ENCODE measurements at regions not wholly inside any gene's neighbourhood (a gene's known extent, or its start where the extent isn't known, plus 50 kb on each side); places are given as distances from the start of the nearest gene placed in this dataset.
"Not testable (repeated sequence)": the region's sequence is repeated elsewhere in the genome, so short reads cannot be mapped to it uniquely, and the experiment has no call there.

DNA sequence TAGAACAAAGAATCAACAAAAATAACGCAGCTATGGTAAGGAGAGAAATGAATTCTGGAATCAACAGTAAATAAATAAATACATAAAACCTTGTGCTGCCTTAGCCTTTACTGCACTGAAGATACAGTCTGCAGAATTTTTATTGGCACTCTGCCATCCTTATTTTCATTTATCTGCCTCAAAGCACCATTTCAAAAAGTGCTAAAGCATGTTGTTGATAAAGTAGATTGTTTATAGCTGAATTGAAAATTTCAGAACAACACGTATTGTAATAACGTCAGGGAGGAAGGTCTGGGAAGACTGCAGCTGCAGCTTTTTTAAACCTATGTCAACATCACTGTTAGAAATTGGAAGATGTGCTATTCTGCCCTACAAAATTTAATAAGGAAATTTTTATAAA, 787.2 kb downstream of the PLCL1 start:
- no peaks in the 10 kb centered on the region for H3K9me3 Mint-ChIP-seq
- no peaks in the 10 kb centered on the region for H3K36me3 Mint-ChIP-seq

GRCh38 chr2:198587741-198588140, 783.3 kb downstream of the PLCL1 start:
- no peaks in the 10 kb centered on the region for H3K9me3 Mint-ChIP-seq
- no peak overlapping the region for H3K27ac Mint-ChIP-seq
- peaks cover 2% of the 10 kb centered on the region for H3K27me3 Mint-ChIP-seq
- H3K36me3 Mint-ChIP-seq: no peaks in the 10 kb centered on the region
- H3K4me3 Mint-ChIP-seq: no peak overlapping the region
- H3K4me1 Mint-ChIP-seq: no peaks in the 10 kb centered on the region

More for the DNA sequence above, 787.2 kb downstream of the PLCL1 start:
- H3K27me3 Mint-ChIP-seq: peaks cover 2% of the 10 kb centered on the region
- H3K27ac Mint-ChIP-seq: no peak overlapping the region
- H3K4me3 Mint-ChIP-seq: no peak overlapping the region
- no peaks in the 10 kb centered on the region for H3K4me1 Mint-ChIP-seq

DNA sequence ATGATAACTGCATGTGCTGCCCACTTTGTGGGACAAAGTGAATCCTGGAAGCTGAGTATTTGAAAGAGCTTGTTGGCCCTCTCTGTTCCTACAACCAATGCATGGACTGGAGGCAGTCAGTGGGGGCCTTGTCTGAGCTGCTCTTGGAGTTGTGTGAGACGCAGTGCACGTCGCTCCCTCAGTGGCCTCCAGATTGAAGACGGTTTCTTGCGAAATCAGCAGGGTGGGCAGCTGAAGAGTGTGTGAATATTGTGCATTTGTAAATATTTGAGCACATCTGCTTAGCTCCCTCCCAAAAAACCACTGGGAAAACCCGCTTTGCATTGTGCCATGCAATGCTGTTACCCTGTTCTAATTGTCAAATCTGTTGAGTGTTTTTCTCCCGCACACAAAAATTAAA, 782.8 kb downstream of the PLCL1 start:
- Mint-ChIP-seq H3K4me1 (no peaks in the 10 kb centered on the region), H3K27me3 (peaks cover 2% of the 10 kb centered on the region), H3K4me3 (no peak overlapping the region), H3K27ac (no peak overlapping the region), H3K36me3 (no peaks in the 10 kb centered on the region), H3K9me3 (no peaks in the 10 kb centered on the region)

DNA sequence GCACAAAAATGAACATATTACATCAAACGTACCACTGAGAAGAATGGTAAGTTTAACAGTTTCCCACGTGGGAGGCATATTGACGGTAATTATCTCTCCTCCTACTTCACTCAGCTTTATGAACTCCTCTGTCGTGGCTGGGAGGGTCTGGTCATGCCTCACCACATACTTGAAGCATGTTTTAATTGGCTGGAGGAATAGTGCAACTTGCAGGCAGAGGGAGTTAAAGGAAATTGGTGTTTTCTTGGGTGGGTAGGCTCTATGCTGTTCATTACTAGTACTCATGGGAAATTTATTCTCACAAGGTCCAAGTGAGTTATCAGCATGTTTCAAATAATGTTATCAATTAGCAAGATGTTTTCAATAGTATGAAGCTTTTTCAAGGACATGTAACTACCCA, 767.0 kb downstream of the PLCL1 start:
- Mint-ChIP-seq H3K4me3 (no peak overlapping the region), H3K27me3 (no peaks in the 10 kb centered on the region), H3K9me3 (no peaks in the 10 kb centered on the region), H3K27ac (no peak overlapping the region), H3K36me3 (no peaks in the 10 kb centered on the region), H3K4me1 (no peaks in the 10 kb centered on the region)

DNA sequence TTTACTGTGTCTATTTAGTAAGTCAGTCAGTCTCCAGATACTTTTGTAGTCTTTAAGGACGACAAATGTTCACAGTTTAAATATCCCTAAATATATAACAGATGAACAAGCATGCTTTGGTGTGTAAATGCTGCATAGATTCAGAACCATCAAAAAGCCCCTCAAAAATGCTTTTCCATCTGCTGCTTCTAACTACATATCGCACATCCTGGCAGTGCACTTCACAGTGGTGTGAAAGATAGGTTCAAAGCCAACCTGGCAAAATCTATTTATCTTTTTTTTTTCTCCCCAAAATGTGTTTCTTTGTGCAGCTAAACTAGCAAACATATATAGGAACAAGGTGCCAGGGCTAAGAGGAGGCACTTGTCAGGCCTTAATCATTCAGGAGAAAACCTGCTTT, 753.8 kb downstream of the PLCL1 start:
- no peak overlapping the region for H3K4me3 Mint-ChIP-seq
- H3K36me3 Mint-ChIP-seq: no peaks in the 10 kb centered on the region
- H3K9me3 Mint-ChIP-seq: peaks cover 18% of the 10 kb centered on the region
- H3K4me1 Mint-ChIP-seq: no peaks in the 10 kb centered on the region
- H3K27ac Mint-ChIP-seq: no peak overlapping the region
- peaks cover 2% of the 10 kb centered on the region for H3K27me3 Mint-ChIP-seq

- Mint-ChIP-seq H3K27ac (no peak overlapping the region), H3K27me3 (peaks cover 1% of the 10 kb centered on the region), H3K36me3 (no peaks in the 10 kb centered on the region), H3K4me1 (no peaks in the 10 kb centered on the region), H3K4me3 (no peak overlapping the region), H3K9me3 (no peaks in the 10 kb centered on the region)
These were observed 741.7 kb downstream of the PLCL1 start for GRCh38 chr2:198546122-198546521.

DNA sequence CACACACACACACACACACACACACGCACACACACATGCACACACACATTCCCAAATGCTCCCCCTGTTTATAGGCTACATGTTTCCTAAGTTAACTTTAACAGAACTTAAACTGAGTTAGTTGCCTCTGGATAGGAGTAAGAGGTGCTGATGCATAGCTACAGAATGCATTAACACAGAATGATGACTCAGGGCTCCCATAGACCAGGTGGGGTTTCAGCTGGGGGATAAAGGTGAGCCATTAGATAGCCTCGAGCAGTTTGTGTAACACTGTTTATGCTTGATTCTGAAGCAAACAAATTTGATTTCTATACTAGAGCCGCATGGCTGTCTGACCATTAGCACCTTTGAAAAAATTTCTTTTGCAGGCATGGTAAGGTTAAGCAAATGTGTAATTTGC, 741.0 kb downstream of the PLCL1 start:
- Mint-ChIP-seq H3K27me3 (peaks cover 1% of the 10 kb centered on the region), H3K4me3 (no peak overlapping the region), H3K9me3 (no peaks in the 10 kb centered on the region), H3K4me1 (no peaks in the 10 kb centered on the region), H3K27ac (no peak overlapping the region), H3K36me3 (no peaks in the 10 kb centered on the region)

- no peaks in the 10 kb centered on the region for H3K4me1 Mint-ChIP-seq
- H3K27me3 Mint-ChIP-seq: peaks cover 1% of the 10 kb centered on the region
- no peaks in the 10 kb centered on the region for H3K9me3 Mint-ChIP-seq
- no peak overlapping the region for H3K27ac Mint-ChIP-seq
- H3K4me3 Mint-ChIP-seq: no peak overlapping the region
- H3K36me3 Mint-ChIP-seq: no peaks in the 10 kb centered on the region
These were observed 740.1 kb downstream of the PLCL1 start for GRCh38 chr2:198544461-198544860.

DNA sequence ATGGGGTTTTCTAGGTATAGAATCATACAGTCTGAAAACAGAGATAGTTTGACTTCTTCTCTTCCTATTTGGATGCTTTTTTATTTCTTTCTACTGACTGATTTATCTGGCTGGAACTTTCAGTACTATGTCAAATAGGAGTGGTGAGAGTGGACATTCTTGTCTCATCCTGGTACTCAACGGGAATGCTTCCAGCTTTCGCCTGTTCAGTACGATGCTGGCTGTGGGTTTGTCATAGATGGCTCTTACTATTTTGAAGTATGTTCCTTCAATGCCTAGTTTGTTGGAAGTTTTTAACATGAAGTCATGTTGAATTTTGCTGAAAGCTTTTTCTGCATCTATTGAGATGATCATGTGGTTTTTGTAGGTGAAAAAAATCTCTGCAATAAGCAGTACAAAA, 730.4 kb downstream of the PLCL1 start:
- H3K9me3 Mint-ChIP-seq: no peaks in the 10 kb centered on the region
- no peak overlapping the region for H3K4me3 Mint-ChIP-seq
- no peak overlapping the region for H3K27ac Mint-ChIP-seq
- no peaks in the 10 kb centered on the region for H3K36me3 Mint-ChIP-seq
- no peaks in the 10 kb centered on the region for H3K27me3 Mint-ChIP-seq
- no peaks in the 10 kb centered on the region for H3K4me1 Mint-ChIP-seq

DNA sequence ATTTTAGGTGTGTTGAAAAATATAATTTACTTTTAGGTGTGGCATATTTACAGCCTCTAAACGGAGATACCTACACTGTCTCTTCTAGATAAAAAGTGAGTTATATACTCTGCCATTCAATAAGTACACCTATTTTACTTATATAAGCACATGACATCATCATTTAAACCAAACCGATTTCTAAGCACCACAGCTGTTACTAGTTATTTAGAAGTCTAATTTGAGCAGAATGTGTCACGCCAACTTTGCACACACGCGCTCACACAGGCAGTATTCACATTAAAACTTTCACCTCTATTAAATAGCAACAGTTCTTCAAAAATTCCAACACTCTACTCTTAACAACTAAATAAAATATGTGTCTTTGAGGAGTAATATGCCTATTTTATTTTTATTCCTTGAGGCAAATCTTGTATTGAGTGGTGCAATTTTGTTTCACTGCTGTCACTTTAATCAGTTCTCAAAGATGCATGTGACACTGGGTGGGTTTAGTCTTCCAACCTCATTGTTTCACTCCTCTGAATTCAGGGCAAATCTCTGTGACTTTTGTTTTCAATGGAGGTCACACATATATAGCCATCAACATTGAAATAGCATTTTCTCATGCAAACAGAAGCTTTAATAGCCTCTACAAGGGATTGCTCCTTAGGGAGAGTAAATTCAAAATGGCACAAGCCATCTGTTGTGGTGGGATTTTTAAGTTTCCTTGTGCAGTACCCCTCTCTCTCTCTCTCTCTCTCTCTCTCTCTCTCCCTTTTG, 721.0 kb downstream of the PLCL1 start:
- Mint-ChIP-seq H3K4me3 (no peak overlapping the region), H3K36me3 (no peaks in the 10 kb centered on the region), H3K27me3 (peaks cover 2% of the 10 kb centered on the region), H3K27ac (no peak overlapping the region), H3K4me1 (no peaks in the 10 kb centered on the region), H3K9me3 (no peaks in the 10 kb centered on the region)

DNA sequence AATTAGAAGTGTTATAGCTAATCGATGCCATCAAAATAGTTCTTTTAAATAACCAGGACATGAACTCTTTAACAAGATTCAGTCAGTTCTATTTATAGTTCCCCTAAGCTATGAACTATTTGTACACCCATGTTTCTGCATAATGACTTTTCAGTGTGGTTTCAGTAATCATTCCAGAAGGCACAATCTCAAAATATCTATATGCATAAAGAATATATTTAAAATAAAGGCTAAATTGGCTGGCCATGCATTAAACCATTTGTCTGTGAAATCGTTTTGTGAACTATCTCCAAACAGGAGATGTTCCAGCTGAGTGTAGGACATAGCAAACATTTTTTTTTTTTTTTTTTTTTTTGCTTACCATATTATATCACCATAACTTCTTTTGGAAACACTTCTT, 719.3 kb downstream of the PLCL1 start:
- H3K27me3 Mint-ChIP-seq: peaks cover 2% of the 10 kb centered on the region
- no peaks in the 10 kb centered on the region for H3K4me1 Mint-ChIP-seq
- no peak overlapping the region for H3K27ac Mint-ChIP-seq
- no peak overlapping the region for H3K4me3 Mint-ChIP-seq
- no peaks in the 10 kb centered on the region for H3K9me3 Mint-ChIP-seq
- H3K36me3 Mint-ChIP-seq: no peaks in the 10 kb centered on the region

DNA sequence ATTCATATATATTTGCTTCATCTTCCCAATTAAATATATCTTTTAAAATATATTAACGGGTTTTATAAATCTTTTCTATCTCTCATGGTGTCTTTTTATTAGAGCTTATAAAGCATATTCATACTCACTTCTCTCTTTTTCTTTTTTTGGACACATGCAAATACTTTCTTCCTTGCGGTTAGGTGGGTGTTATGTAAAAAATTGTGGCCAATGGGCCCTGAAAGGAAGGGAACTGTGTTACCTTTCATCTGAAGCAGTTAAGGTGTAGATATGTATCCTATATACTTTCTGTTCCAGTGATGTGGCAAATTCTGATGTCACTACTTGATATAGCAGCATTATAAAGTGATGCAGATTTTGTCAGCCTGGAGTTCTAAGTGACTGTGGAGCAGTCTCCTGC, 714.5 kb downstream of the PLCL1 start:
- no peak overlapping the region for H3K4me3 Mint-ChIP-seq
- no peaks in the 10 kb centered on the region for H3K9me3 Mint-ChIP-seq

DNA sequence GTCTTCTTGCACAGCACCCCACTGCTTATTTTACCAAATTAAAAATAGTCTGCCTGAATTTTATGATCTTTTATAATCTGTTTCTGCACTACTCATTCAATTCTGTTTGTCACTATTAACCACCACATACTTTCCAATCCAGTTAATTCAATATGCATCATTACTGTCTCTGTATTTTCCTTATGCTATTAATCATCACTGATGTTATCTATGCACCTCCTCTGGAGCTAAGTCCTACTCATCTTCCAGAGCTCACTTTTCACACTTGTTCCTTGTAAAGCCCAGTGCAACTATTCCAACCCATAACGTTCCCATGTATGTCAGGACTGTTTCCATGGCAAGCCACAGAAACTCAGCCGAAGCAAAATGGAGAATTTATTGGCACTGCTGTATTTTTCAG, 713.6 kb downstream of the PLCL1 start:
- no peak overlapping the region for H3K27ac Mint-ChIP-seq
- H3K9me3 Mint-ChIP-seq: no peaks in the 10 kb centered on the region
- no peaks in the 10 kb centered on the region for H3K27me3 Mint-ChIP-seq

More for the DNA sequence above, 714.5 kb downstream of the PLCL1 start:
- H3K36me3 Mint-ChIP-seq: no peaks in the 10 kb centered on the region
- H3K4me1 Mint-ChIP-seq: no peaks in the 10 kb centered on the region
- H3K27me3 Mint-ChIP-seq: no peaks in the 10 kb centered on the region
- H3K27ac Mint-ChIP-seq: no peak overlapping the region

GRCh38 chr2:198508610-198509009, 704.2 kb downstream of the PLCL1 start:
- not testable (repeated sequence) for H3K36me3 Mint-ChIP-seq, H3K27ac Mint-ChIP-seq, H3K4me3 Mint-ChIP-seq, H3K27me3 Mint-ChIP-seq, H3K4me1 Mint-ChIP-seq
- peaks cover 19% of the 10 kb centered on the region for H3K9me3 Mint-ChIP-seq

More for the DNA sequence above, 713.6 kb downstream of the PLCL1 start:
- Mint-ChIP-seq H3K4me1 (no peaks in the 10 kb centered on the region), H3K4me3 (no peak overlapping the region), H3K36me3 (no peaks in the 10 kb centered on the region)

DNA sequence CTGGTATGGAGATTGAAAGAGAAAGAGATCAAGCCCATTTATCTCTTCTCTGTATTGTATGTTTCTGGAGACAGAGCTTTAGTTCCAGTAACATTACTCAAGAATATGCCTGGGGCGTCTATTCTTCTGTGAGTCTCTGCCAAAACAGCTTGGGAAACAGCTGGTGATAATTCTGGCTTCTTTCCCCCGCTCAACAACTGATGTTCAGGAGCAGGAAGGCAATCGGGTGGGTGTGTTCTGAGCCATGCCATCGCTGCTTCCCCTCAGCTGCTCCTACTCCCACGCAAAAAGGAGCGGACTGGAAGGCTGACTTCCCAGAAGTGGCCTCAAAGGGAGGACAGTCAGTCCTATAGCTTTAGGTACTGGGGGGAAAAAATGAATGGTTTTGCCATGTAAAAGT, 695.1 kb downstream of the PLCL1 start:
- Mint-ChIP-seq H3K27me3 (peaks cover 3% of the 10 kb centered on the region), H3K4me3 (no peak overlapping the region), H3K27ac (no peak overlapping the region), H3K36me3 (peaks cover 1% of the 10 kb centered on the region), H3K4me1 (no peaks in the 10 kb centered on the region), H3K9me3 (peaks cover 8% of the 10 kb centered on the region)

- no peak overlapping the region for H3K27ac Mint-ChIP-seq
- H3K27me3 Mint-ChIP-seq: peaks cover 3% of the 10 kb centered on the region
- no peaks in the 10 kb centered on the region for H3K4me1 Mint-ChIP-seq
- H3K36me3 Mint-ChIP-seq: peaks cover 1% of the 10 kb centered on the region
- H3K4me3 Mint-ChIP-seq: no peak overlapping the region
- peaks cover 8% of the 10 kb centered on the region for H3K9me3 Mint-ChIP-seq
These were observed 694.1 kb downstream of the PLCL1 start for GRCh38 chr2:198498516-198498915.

GRCh38 chr2:198498048-198498447, 693.7 kb downstream of the PLCL1 start:
- H3K4me3 Mint-ChIP-seq: no peak overlapping the region
- peaks cover 3% of the 10 kb centered on the region for H3K9me3 Mint-ChIP-seq
- H3K27me3 Mint-ChIP-seq: peaks cover 3% of the 10 kb centered on the region
- no peaks in the 10 kb centered on the region for H3K4me1 Mint-ChIP-seq
- no peaks in the 10 kb centered on the region for H3K36me3 Mint-ChIP-seq
- H3K27ac Mint-ChIP-seq: no peak overlapping the region
